Mesothelial cell of epicardium (in vitro differentiated cells): ENCODE measurements at regions not wholly inside any gene's neighbourhood (a gene's known extent, or its start where the extent isn't known, plus 50 kb on each side); places are given as distances from the start of the nearest gene placed in this dataset.
"Not testable (repeated sequence)": the region's sequence is repeated elsewhere in the genome, so short reads cannot be mapped to it uniquely, and the experiment has no call there.

Source experiments
- DNase-seq, 2 experiments: peaks; one replicate each; pipeline ENCODE4 v3.0.0; 2021; ENCODE audit warnings: low spot score in 2 of 2; ENCODE audit not compliant: unreplicated experiment in 2 of 2
- H3K27ac Mint-ChIP-seq: 2 replicates; pipeline ENCODE4 v1.8.0; 2021; ENCODE audit warnings: mixed read lengths
- H3K27me3 Mint-ChIP-seq: 2 replicates; pipeline ENCODE4 v1.8.0; 2021; ENCODE audit warnings: low read depth, mixed read lengths
- H3K36me3 Mint-ChIP-seq: 2 replicates; pipeline ENCODE4 v1.8.0; 2021; ENCODE audit warnings: mixed read lengths
- H3K4me1 Mint-ChIP-seq: 2 replicates; pipeline ENCODE4 v1.8.0; 2021; ENCODE audit warnings: mixed read lengths
- H3K4me3 Mint-ChIP-seq: 2 replicates; pipeline ENCODE4 v1.8.0; 2021; ENCODE audit warnings: mild to moderate bottlenecking, moderate library complexity, mixed read lengths
- H3K9me3 Mint-ChIP-seq: 2 replicates; pipeline ENCODE4 v1.8.0; 2021; ENCODE audit warnings: mixed read lengths
- TF ChIP-seq, protein P1 (sequence below): fragments of 200-600 bp; sonication (generic); IDR thresholded peaks from one replicate; pipeline ENCODE4 v1.5.0; 2021; ENCODE audit warnings: antibody characterized with exemption; ENCODE audit not compliant: unreplicated experiment

DNA sequence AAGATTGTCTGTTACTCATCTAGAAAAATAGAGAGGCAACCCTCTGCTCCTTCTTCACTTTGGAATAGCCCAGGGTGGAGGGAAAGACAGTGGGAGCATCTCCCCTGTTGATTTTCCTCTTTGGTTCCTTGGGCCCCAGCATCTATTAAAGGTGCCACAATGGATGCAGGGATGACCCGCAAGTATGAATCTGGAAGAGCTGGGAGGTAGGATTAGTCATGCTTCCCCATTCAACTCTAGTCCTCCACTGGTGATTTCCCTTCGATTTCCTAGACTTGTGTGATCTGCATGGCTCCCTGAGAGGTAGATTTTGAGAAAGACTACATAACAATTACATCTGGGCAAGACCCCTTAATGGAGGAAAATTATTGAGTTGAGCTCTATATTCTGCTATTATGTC lies 127.8 kb downstream of the MAGEE1 start:
- TF ChIP-seq, protein P1, sequence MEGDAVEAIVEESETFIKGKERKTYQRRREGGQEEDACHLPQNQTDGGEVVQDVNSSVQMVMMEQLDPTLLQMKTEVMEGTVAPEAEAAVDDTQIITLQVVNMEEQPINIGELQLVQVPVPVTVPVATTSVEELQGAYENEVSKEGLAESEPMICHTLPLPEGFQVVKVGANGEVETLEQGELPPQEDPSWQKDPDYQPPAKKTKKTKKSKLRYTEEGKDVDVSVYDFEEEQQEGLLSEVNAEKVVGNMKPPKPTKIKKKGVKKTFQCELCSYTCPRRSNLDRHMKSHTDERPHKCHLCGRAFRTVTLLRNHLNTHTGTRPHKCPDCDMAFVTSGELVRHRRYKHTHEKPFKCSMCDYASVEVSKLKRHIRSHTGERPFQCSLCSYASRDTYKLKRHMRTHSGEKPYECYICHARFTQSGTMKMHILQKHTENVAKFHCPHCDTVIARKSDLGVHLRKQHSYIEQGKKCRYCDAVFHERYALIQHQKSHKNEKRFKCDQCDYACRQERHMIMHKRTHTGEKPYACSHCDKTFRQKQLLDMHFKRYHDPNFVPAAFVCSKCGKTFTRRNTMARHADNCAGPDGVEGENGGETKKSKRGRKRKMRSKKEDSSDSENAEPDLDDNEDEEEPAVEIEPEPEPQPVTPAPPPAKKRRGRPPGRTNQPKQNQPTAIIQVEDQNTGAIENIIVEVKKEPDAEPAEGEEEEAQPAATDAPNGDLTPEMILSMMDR = no peak
- Mint-ChIP-seq H3K4me1 (no peaks in the 10 kb centered on the region), H3K27ac (no peak overlapping the region), H3K9me3 (peaks cover 67% of the 10 kb centered on the region), H3K4me3 (no peak overlapping the region), H3K27me3 (no peaks in the 10 kb centered on the region), H3K36me3 (no peaks in the 10 kb centered on the region)
- DNase-seq = no peak

GRCh38 chrX:76555816-76556215 lies 128.3 kb downstream of the MAGEE1 start:
- H3K27me3 Mint-ChIP-seq = no peaks in the 10 kb centered on the region
- no peak overlapping the region for H3K27ac Mint-ChIP-seq
- H3K9me3 Mint-ChIP-seq = peaks cover 69% of the 10 kb centered on the region
- H3K4me1 Mint-ChIP-seq = no peaks in the 10 kb centered on the region
- TF ChIP-seq, protein P1 = peak; percentile 21
- no peak overlapping the region for H3K4me3 Mint-ChIP-seq
- no peaks in the 10 kb centered on the region for H3K36me3 Mint-ChIP-seq
- DNase-seq = no peak

DNA sequence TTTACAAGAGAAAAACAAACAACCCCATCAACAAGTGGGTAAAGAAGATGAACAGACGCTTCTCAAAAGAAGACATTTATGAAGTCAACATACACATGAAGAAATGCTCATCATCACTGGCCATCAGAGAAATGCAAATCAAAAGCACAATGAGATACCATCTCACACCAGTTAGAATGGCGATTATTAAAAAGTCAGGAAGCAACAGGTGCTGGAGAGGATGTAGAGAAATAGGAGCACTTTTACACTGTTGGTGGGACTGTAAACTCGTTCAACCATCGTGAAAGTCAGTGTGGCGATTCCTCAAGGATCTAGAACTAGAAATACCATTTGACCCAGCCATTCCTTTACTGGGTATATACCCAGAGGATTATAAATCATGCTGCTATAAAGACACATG lies 137.3 kb downstream of the MAGEE1 start:
- H3K36me3 Mint-ChIP-seq, H3K27me3 Mint-ChIP-seq, H3K4me1 Mint-ChIP-seq, DNase-seq, H3K27ac Mint-ChIP-seq, H3K4me3 Mint-ChIP-seq: not testable (repeated sequence)
- H3K9me3 Mint-ChIP-seq = peaks cover 62% of the 10 kb centered on the region

- H3K9me3 Mint-ChIP-seq = peaks cover 82% of the 10 kb centered on the region
- H3K27me3 Mint-ChIP-seq = no peaks in the 10 kb centered on the region
- H3K4me3 Mint-ChIP-seq = no peak overlapping the region
- H3K4me1 Mint-ChIP-seq = no peaks in the 10 kb centered on the region
- peaks cover 2% of the 10 kb centered on the region for H3K36me3 Mint-ChIP-seq
- DNase-seq = no peak
- H3K27ac Mint-ChIP-seq = no peak overlapping the region
- TF ChIP-seq, protein P1 = no peak
Observed at GRCh38 chrX:76605390-76605789, 177.9 kb downstream of the MAGEE1 start.

- Mint-ChIP-seq H3K9me3 (peaks cover 92% of the 10 kb centered on the region), H3K4me1 (no peaks in the 10 kb centered on the region), H3K27me3 (no peaks in the 10 kb centered on the region), H3K36me3 (no peaks in the 10 kb centered on the region), H3K4me3 (no peak overlapping the region), H3K27ac (no peak overlapping the region)
- TF ChIP-seq, protein P1 = no peak
- DNase-seq = no peak
Observed at GRCh38 chrX:76617020-76617419, 189.5 kb downstream of the MAGEE1 start.

DNA sequence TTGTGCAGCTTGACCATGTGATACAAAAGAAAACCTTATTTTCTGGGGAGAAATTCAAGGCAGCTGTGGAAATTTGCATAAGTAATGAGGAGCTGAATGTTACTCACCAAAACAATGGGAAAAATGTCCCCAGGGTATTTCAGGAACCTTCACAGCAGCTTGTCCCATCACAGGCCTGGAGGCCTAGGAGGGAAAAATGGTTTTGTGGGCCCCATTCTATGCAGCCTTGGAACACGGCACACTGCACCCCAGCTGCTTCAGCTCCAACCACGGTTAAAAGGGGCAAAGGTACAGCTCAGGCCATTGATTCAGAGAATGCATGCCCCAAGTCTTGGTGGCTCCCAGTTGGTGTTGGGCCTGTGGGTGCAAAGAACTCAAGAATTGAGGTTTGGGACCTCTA lies 216.1 kb downstream of the MAGEE1 start:
- peaks cover 83% of the 10 kb centered on the region for H3K9me3 Mint-ChIP-seq
- no peaks in the 10 kb centered on the region for H3K4me1 Mint-ChIP-seq
- H3K27me3 Mint-ChIP-seq = no peaks in the 10 kb centered on the region
- peaks cover 1% of the 10 kb centered on the region for H3K36me3 Mint-ChIP-seq
- no peak for DNase-seq
- TF ChIP-seq, protein P1 = no peak
- H3K27ac Mint-ChIP-seq = no peak overlapping the region
- no peak overlapping the region for H3K4me3 Mint-ChIP-seq

- H3K4me3 Mint-ChIP-seq, DNase-seq, H3K4me1 Mint-ChIP-seq, H3K27me3 Mint-ChIP-seq, H3K27ac Mint-ChIP-seq, H3K36me3 Mint-ChIP-seq: not testable (repeated sequence)
- H3K9me3 Mint-ChIP-seq = peaks cover 68% of the 10 kb centered on the region
Observed at GRCh38 chrX:76651369-76651768, 223.9 kb downstream of the MAGEE1 start.
